HCT116 (cell line): ENCODE measurements at regions not wholly inside any gene's neighbourhood (a gene's known extent, or its start where the extent isn't known, plus 50 kb on each side); places are given as distances from the start of the nearest gene placed in this dataset.

Source experiments
- ATAC-seq: fragments of 200-7000 bp; cut with Tn5 transposase; 2 replicates; pipeline ENCODE4 v1.9.1; 2020; ENCODE audit warnings: mild to moderate bottlenecking, moderate library complexity
- BruUV-seq: library from RNA; stranded (reverse); fragments of 400-500 nt; replicated peaks from 2 replicates; lab custom pipeline; 2021; lab: Mats Ljungman, UMichigan
- CTCF ChIA-PET: fragments of 300-600 bp; sonication (Branson Sonifier 250); formaldehyde crosslinking; loops from one replicate; lab custom pipeline; 2021; ENCODE audit warnings: antibody characterized with exemption; lab: Charles Lee
- POLR2A ChIA-PET: fragments of 300-600, 350-600 bp; sonication (Branson Sonifier 250); formaldehyde crosslinking; loops from one replicate; lab custom pipeline; 2021; ENCODE audit warnings: antibody characterized with exemption; lab: Charles Lee
- RAD21 ChIA-PET, 2 experiments: fragments of 300-600 bp; sonication (Branson Sonifier 250); formaldehyde crosslinking; loops; one replicate each; lab custom pipeline; 2023; ENCODE audit warnings: low total read pairs in 2 of 2; ENCODE audit not compliant: uncharacterized antibody in 2 of 2, unreplicated experiment in 2 of 2, low non-redundant PET in 1 of 2; lab: Charles Lee
- DNase-seq: peaks from one replicate; pipeline ENCODE4 v3.0.0-alpha.2; 2010; ENCODE audit warnings: low read depth, low spot score
- H2AFZ ChIP-seq: fragments of 200-600 bp; shearing (Covaris generic), sonication (generic); 2 replicates; pipeline ENCODE4 v1.6.1; 2017; ENCODE audit warnings: low read depth, mixed run types, mixed read lengths, antibody characterized with exemption, low read length; ENCODE audit not compliant: poor library complexity, severe bottlenecking
- H3K27ac ChIP-seq: 2 replicates; pipeline ENCODE4 v1.5.1; 2012; ENCODE audit warnings: low read depth, low read length
- H3K27me3 ChIP-seq: fragments of 200-600 bp; sonication (generic); 2 replicates; pipeline ENCODE4 v1.6.1; 2016; ENCODE audit warnings: mixed run types, low read length, mixed read lengths; ENCODE audit not compliant: insufficient read depth
- H3K36me3 ChIP-seq, 2 experiments: fragments of 200-500 bp in 1 of 2; fragments of 200-600 bp in 1 of 2; sonication (Bioruptor generic) in 1 of 2; sonication (generic) in 1 of 2; 2 replicates each; pipeline versions ENCODE4 v1.5.1 to v1.6.1; 2014 to 2016; ENCODE audit warnings: low read length in 2 of 2, inconsistent platforms in 1 of 2, mixed read lengths in 1 of 2, mixed run types in 1 of 2; ENCODE audit not compliant: insufficient read depth in 2 of 2, control insufficient read depth in 1 of 2
- H3K4me1 ChIP-seq, 2 experiments: fragments of 200-600 bp in 1 of 2; sonication (generic) in 1 of 2; 2 replicates each; pipeline versions ENCODE4 v1.5.1 to v1.6.1; 2012 to 2017; ENCODE audit warnings: low read length in 2 of 2, inconsistent platforms in 1 of 2, mild to moderate bottlenecking in 1 of 2, mixed read lengths in 1 of 2, mixed run types in 1 of 2, moderate library complexity in 1 of 2; ENCODE audit not compliant: insufficient read depth in 2 of 2, control insufficient read depth in 1 of 2
- H3K4me2 ChIP-seq: fragments of 200-600 bp; sonication (generic); 2 replicates; pipeline ENCODE4 v1.6.1; 2017; ENCODE audit warnings: mixed run types, low read length, mixed read lengths
- H3K4me3 ChIP-seq, 2 experiments: fragments of 200-600 bp in 1 of 2; sonication (generic) in 1 of 2; replicated peaks in 1 of 2; 2 replicates each; pipeline ENCODE4 v1.5.1; 2011 to 2016; ENCODE audit warnings: low read length in 2 of 2, control low read depth in 1 of 2, low read depth in 1 of 2, mild to moderate bottlenecking in 1 of 2, mixed read lengths in 1 of 2, mixed run types in 1 of 2
- H3K79me2 ChIP-seq: fragments of 200-600 bp; sonication (generic); 2 replicates; pipeline ENCODE4 v1.6.1; 2017; ENCODE audit warnings: mild to moderate bottlenecking, mixed run types, low read length, moderate library complexity, mixed read lengths; ENCODE audit not compliant: insufficient read depth
- H3K9ac ChIP-seq: fragments of 200-600 bp; sonication (generic); 2 replicates; pipeline ENCODE4 v1.6.1; 2016; ENCODE audit warnings: low read length, mixed read lengths
- H3K9me2 ChIP-seq: fragments of 200-600 bp; sonication (generic), shearing (Covaris generic); 2 replicates; pipeline ENCODE4 v1.6.1; 2017; ENCODE audit warnings: mixed run types, mild to moderate bottlenecking, moderate library complexity; ENCODE audit not compliant: insufficient read depth
- H3K9me3 ChIP-seq, 2 experiments: fragments of 200-500 bp in 1 of 2; fragments of 200-600 bp in 1 of 2; sonication (Bioruptor generic) in 1 of 2; sonication (generic) in 1 of 2; 2 replicates each; pipeline ENCODE4 v1.6.1; 2014 to 2017; ENCODE audit warnings: low read length in 2 of 2, mixed read lengths in 2 of 2, inconsistent platforms in 1 of 2, low read depth in 1 of 2, mild to moderate bottlenecking in 1 of 2, mixed run types in 1 of 2, moderate library complexity in 1 of 2; ENCODE audit not compliant: control insufficient read depth in 1 of 2, insufficient read depth in 1 of 2
- H4K20me1 ChIP-seq: fragments of 200-600 bp; sonication (generic), shearing (Covaris generic); 2 replicates; pipeline ENCODE4 v1.6.1; 2017; ENCODE audit warnings: mixed run types, mild to moderate bottlenecking, moderate library complexity; ENCODE audit not compliant: insufficient read depth
- ATF3 ChIP-seq: IDR thresholded peaks from 2 replicates; pipeline ENCODE4 v1.6.1; 2012
- CBX3 ChIP-seq: IDR thresholded peaks from 2 replicates; pipeline ENCODE4 v1.6.1; 2012; ENCODE audit warnings: low read depth
- EGR1 ChIP-seq: IDR thresholded peaks from 2 replicates; pipeline ENCODE4 v1.6.1; 2012; ENCODE audit warnings: low read depth
- ELF1 ChIP-seq: IDR thresholded peaks from 2 replicates; pipeline ENCODE4 v1.6.1; 2012; ENCODE audit warnings: low read depth, borderline replicate concordance
- EZH2 ChIP-seq: fragments of 200-600 bp; sonication (generic); IDR thresholded peaks from 2 replicates; pipeline ENCODE4 v1.6.1; 2017; ENCODE audit warnings: antibody characterized with exemption, mixed run types
- EZH2phosphoT487 ChIP-seq: fragments of 200-600 bp; IDR thresholded peaks from 2 replicates; pipeline ENCODE4 v1.6.1; 2018; ENCODE audit warnings: antibody characterized with exemption, borderline replicate concordance
- JUND ChIP-seq: IDR thresholded peaks from 2 replicates; pipeline ENCODE4 v1.6.1; 2012
- MAX ChIP-seq: IDR thresholded peaks from 2 replicates; pipeline ENCODE4 v1.6.1; 2012
- POLR2A ChIP-seq: IDR thresholded peaks from 2 replicates; pipeline ENCODE4 v1.7.0; 2011; ENCODE audit warnings: borderline replicate concordance; ENCODE audit not compliant: insufficient read depth, insufficient read length; ENCODE audit errors: extremely low read depth
- RAD21 ChIP-seq: IDR thresholded peaks from 2 replicates; pipeline ENCODE4 v1.6.1; 2012; ENCODE audit warnings: low read depth, mild to moderate bottlenecking
- REST ChIP-seq: IDR thresholded peaks from 2 replicates; pipeline ENCODE4 v1.6.1; 2012; ENCODE audit warnings: low read depth
- SIN3A ChIP-seq: IDR thresholded peaks from 2 replicates; pipeline ENCODE4 v1.6.1; 2012; ENCODE audit warnings: low read depth
- SP1 ChIP-seq: IDR thresholded peaks from 2 replicates; pipeline ENCODE4 v1.6.1; 2012; ENCODE audit warnings: low read depth
- SRF ChIP-seq: IDR thresholded peaks from 2 replicates; pipeline ENCODE4 v1.6.1; 2012; ENCODE audit warnings: low read depth
- TCF7L2 ChIP-seq: IDR thresholded peaks from 2 replicates; pipeline ENCODE4 v1.7.0; 2011; ENCODE audit warnings: borderline replicate concordance, inconsistent platforms; ENCODE audit not compliant: insufficient read depth, insufficient read length; ENCODE audit errors: extremely low read depth
- YY1 ChIP-seq: IDR thresholded peaks from 2 replicates; pipeline ENCODE4 v1.6.1; 2011; ENCODE audit warnings: low read length, low read depth, moderate library complexity, mild to moderate bottlenecking; ENCODE audit not compliant: insufficient replicate concordance; ENCODE audit errors: extremely low read depth
- ZBTB33 ChIP-seq: IDR thresholded peaks from 2 replicates; pipeline ENCODE4 v1.6.1; 2011; ENCODE audit warnings: mild to moderate bottlenecking, low read length, moderate library complexity; ENCODE audit not compliant: insufficient replicate concordance; ENCODE audit errors: extremely low read depth
- ZFX ChIP-seq: fragments of 450-650 bp; IDR thresholded peaks from 2 replicates; pipeline ENCODE4 v1.6.1; 2017
- intact Hi-C: fragments of 100-400 bp; cut with micrococcal nuclease; formaldehyde crosslinking; loops from 2 replicates; pipeline ENCODE4 v1.10.0; 2022

GRCh38 chr6:137724495-137725211 lies 142.4 kb upstream of the TNFAIP3 start:
- Histone ChIP-seq H3K27ac (no peak overlapping the region), H3K4me3 (no peak overlapping the region), H3K9me3 (no peaks in the 10 kb centered on the region), H3K4me1 (peaks cover 0 to 5% of the 10 kb centered on the region in 2 experiments; a peak in 1 of 4 replicates), H2AFZ (no peak overlapping the region), H3K9me2 (no peaks in the 10 kb centered on the region), H4K20me1 (no peaks in the 10 kb centered on the region), H3K27me3 (no peaks in the 10 kb centered on the region), H3K9ac (no peak overlapping the region), H3K36me3 (no peaks in the 10 kb centered on the region), H3K4me2 (no peak overlapping the region), H3K79me2 (no peaks in the 10 kb centered on the region)
- CTCF ChIA-PET = no interaction called here
- DNase-seq (no peak), ATAC-seq (no peak)
- BruUV-seq = no TSS peak
- TF ChIP-seq RAD21 (no peak), CBX3 (no peak), EZH2 (no peak), ELF1 (no peak), EGR1 (no peak), ZBTB33 (no peak), REST (no peak), EZH2phosphoT487 (no peak), JUND (no peak), MAX (no peak), SP1 (no peak), POLR2A (no peak), YY1 (no peak), SIN3A (no peak), ATF3 (no peak), SRF (no peak), ZFX (no peak), TCF7L2 (no peak)
- intact Hi-C loops = no loop called here
- RAD21 ChIA-PET = no interaction called here
- POLR2A ChIA-PET = no interaction called here
